SJCRH30 (cell line): ENCODE measurements at regions not wholly inside any gene's neighbourhood (a gene's known extent, or its start where the extent isn't known, plus 50 kb on each side); places are given as distances from the start of the nearest gene placed in this dataset.

ENCODE experiments used
- DNase-seq, 2 experiments: peaks; one replicate each; pipeline ENCODE4 v3.0.0-alpha.2; 2015 to 2020
- H3K27ac ChIP-seq: fragments of 250-450 bp; sonication (Bioruptor Pico); 2 replicates; pipeline ENCODE4 v1.5.1; 2020; ENCODE audit warnings: mild to moderate bottlenecking, moderate library complexity
- H3K27me3 ChIP-seq: fragments of 250-450 bp; sonication (Bioruptor Pico); 2 replicates; pipeline ENCODE4 v1.5.1; 2020; ENCODE audit warnings: mild to moderate bottlenecking, moderate library complexity
- H3K36me3 ChIP-seq: fragments of 250-450 bp; sonication (Bioruptor Pico); 2 replicates; pipeline ENCODE4 v1.5.1; 2020; ENCODE audit warnings: mild to moderate bottlenecking, moderate library complexity
- H3K4me1 ChIP-seq: fragments of 250-450 bp; sonication (Bioruptor Pico); 2 replicates; pipeline ENCODE4 v1.5.1; 2020; ENCODE audit warnings: mild to moderate bottlenecking, moderate library complexity
- H3K4me3 ChIP-seq: fragments of 250-450 bp; sonication (Bioruptor Pico); 2 replicates; pipeline ENCODE4 v1.5.1; 2020; ENCODE audit warnings: mild to moderate bottlenecking, moderate library complexity
- H3K9me3 ChIP-seq: fragments of 250-450 bp; sonication (Bioruptor Pico); replicated peaks from 2 replicates; pipeline ENCODE4 v1.5.1; 2020; ENCODE audit warnings: mild to moderate bottlenecking, moderate library complexity

- H3K4me3 ChIP-seq = no peak overlapping the region
- no peak for DNase-seq
- H3K27ac ChIP-seq = no peak overlapping the region
- H3K4me1 ChIP-seq = no peaks in the 10 kb centered on the region
- H3K9me3 ChIP-seq = no peaks in the 10 kb centered on the region
- H3K27me3 ChIP-seq = no peaks in the 10 kb centered on the region
- no peaks in the 10 kb centered on the region for H3K36me3 ChIP-seq
Observed at GRCh38 chr7:11315666-11316258, 342.1 kb downstream of the PHF14 start.

- DNase-seq = no peak
- Histone ChIP-seq H3K9me3 (no peaks in the 10 kb centered on the region; the same call in 1 of the 2 replicates), H3K36me3 (no peaks in the 10 kb centered on the region), H3K27me3 (no peaks in the 10 kb centered on the region), H3K4me3 (no peak overlapping the region), H3K4me1 (no peaks in the 10 kb centered on the region), H3K27ac (no peak overlapping the region)
Observed at GRCh38 chr7:11317766-11318165, 344.1 kb downstream of the PHF14 start.

GRCh38 chr7:11319491-11320274, 346.0 kb downstream of the PHF14 start:
- no peak overlapping the region for H3K27ac ChIP-seq
- no peaks in the 10 kb centered on the region for H3K4me1 ChIP-seq
- no peaks in the 10 kb centered on the region; the same call in none of the 2 replicates for H3K9me3 ChIP-seq
- H3K27me3 ChIP-seq = no peaks in the 10 kb centered on the region
- no peaks in the 10 kb centered on the region for H3K36me3 ChIP-seq
- no peak overlapping the region for H3K4me3 ChIP-seq
- DNase-seq = no peak
